ENCODE measurements at regions not wholly inside any gene's neighbourhood (a gene's known extent, or its start where the extent isn't known, plus 50 kb on each side); places are given as distances from the start of the nearest gene placed in this dataset.

DNA sequence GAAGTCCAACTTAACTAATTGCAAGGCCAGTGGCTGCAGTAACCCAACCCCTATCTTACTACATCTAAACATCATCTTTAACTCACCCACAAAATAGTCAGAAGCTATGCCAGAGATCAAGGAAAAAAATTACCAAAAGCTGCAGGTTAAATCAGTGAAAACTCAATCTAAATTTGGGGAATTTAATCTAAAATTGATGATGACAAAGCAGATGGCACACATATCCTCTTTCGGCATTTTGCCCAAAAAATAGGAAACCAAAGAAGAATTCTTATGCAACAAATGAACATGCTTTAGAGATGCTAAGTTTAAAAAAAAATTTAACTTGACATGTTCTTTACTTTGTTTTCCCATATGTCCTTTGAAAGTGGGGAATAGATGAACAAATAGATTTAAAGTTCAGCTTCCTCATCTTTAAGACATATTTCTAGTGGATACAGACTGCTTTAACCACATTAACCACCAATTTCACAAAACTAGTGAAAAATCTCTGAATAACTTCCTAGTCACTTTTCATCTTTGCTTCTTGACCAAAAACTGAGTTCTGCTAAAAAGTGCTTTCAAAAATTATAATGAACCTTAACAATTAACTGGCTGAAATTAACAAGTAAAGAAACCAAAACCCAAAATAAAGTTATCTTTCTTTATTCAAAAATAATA lies 74.3 kb upstream of the CCDC150 start:
- Histone ChIP-seq H2AFZ (ENCODE audit: low read depth, low read length, poor library complexity, severe bottlenecking) (no peak overlapping the region), H3K79me2 (ENCODE audit: insufficient read depth, low read length) (no peaks in the 10 kb centered on the region), H3K36me3 (ENCODE audit: control insufficient read depth in 1 of 2, insufficient read depth in 2 of 2, low read length in 2 of 2) (no peaks in the 10 kb centered on the region), H3K9ac (ENCODE audit: low read length) (no peak overlapping the region), H3K4me1 (ENCODE audit: control insufficient read depth in 1 of 2, insufficient read depth in 2 of 2, low read length in 2 of 2) (no peaks in the 10 kb centered on the region), H3K4me3 (replicated peaks in 1 of 2; ENCODE audit: low read depth in 1 of 2, low read length in 2 of 2) (no peak overlapping the region), H3K4me2 (ENCODE audit: low read length) (no peak overlapping the region), H3K9me2 (ENCODE audit: insufficient read depth) (no peaks in the 10 kb centered on the region), H3K27ac (ENCODE audit: low read depth, low read length) (no peak overlapping the region), H3K27me3 (ENCODE audit: insufficient read depth, low read length) (no peaks in the 10 kb centered on the region), H4K20me1 (ENCODE audit: insufficient read depth) (no peaks in the 10 kb centered on the region), H3K9me3 (ENCODE audit: control insufficient read depth in 1 of 2, insufficient read depth in 1 of 2, low read depth in 1 of 2, low read length in 2 of 2) (no peaks in the 10 kb centered on the region)
- no peak for ATAC-seq
- TF ChIP-seq, protein P1, sequence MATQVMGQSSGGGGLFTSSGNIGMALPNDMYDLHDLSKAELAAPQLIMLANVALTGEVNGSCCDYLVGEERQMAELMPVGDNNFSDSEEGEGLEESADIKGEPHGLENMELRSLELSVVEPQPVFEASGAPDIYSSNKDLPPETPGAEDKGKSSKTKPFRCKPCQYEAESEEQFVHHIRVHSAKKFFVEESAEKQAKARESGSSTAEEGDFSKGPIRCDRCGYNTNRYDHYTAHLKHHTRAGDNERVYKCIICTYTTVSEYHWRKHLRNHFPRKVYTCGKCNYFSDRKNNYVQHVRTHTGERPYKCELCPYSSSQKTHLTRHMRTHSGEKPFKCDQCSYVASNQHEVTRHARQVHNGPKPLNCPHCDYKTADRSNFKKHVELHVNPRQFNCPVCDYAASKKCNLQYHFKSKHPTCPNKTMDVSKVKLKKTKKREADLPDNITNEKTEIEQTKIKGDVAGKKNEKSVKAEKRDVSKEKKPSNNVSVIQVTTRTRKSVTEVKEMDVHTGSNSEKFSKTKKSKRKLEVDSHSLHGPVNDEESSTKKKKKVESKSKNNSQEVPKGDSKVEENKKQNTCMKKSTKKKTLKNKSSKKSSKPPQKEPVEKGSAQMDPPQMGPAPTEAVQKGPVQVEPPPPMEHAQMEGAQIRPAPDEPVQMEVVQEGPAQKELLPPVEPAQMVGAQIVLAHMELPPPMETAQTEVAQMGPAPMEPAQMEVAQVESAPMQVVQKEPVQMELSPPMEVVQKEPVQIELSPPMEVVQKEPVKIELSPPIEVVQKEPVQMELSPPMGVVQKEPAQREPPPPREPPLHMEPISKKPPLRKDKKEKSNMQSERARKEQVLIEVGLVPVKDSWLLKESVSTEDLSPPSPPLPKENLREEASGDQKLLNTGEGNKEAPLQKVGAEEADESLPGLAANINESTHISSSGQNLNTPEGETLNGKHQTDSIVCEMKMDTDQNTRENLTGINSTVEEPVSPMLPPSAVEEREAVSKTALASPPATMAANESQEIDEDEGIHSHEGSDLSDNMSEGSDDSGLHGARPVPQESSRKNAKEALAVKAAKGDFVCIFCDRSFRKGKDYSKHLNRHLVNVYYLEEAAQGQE (IDR thresholded peaks at IDR 0.05; ENCODE audit: low read depth), result no peak
- no peak for TF ChIP-seq RAD21 (IDR thresholded peaks at IDR 0.05; ENCODE audit: low read depth)
- TF ChIP-seq FOSL1 (IDR thresholded peaks at IDR 0.05; ENCODE audit: low read depth), result no peak
- TF ChIP-seq, protein P2, sequence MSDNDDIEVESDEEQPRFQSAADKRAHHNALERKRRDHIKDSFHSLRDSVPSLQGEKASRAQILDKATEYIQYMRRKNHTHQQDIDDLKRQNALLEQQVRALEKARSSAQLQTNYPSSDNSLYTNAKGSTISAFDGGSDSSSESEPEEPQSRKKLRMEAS (IDR thresholded peaks at IDR 0.05), result no peak
- TF ChIP-seq ELF1 (IDR thresholded peaks at IDR 0.05; ENCODE audit: borderline replicate concordance, low read depth), result no peak
- TF ChIP-seq, protein P3, sequence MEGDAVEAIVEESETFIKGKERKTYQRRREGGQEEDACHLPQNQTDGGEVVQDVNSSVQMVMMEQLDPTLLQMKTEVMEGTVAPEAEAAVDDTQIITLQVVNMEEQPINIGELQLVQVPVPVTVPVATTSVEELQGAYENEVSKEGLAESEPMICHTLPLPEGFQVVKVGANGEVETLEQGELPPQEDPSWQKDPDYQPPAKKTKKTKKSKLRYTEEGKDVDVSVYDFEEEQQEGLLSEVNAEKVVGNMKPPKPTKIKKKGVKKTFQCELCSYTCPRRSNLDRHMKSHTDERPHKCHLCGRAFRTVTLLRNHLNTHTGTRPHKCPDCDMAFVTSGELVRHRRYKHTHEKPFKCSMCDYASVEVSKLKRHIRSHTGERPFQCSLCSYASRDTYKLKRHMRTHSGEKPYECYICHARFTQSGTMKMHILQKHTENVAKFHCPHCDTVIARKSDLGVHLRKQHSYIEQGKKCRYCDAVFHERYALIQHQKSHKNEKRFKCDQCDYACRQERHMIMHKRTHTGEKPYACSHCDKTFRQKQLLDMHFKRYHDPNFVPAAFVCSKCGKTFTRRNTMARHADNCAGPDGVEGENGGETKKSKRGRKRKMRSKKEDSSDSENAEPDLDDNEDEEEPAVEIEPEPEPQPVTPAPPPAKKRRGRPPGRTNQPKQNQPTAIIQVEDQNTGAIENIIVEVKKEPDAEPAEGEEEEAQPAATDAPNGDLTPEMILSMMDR (IDR thresholded peaks at IDR 0.05 in 2 of 3, conservative IDR thresholded peaks at IDR 0.05 in 1 of 3; ENCODE audit: borderline replicate concordance in 1 of 3, insufficient read depth in 1 of 3, low read depth in 2 of 3, low read length in 2 of 3), result no peak
- TF ChIP-seq CEBPB (IDR thresholded peaks at IDR 0.05; ENCODE audit: low read depth), result no peak
- TF ChIP-seq SIN3A (IDR thresholded peaks at IDR 0.05; ENCODE audit: low read depth), result no peak
- TF ChIP-seq YY1 (IDR thresholded peaks at IDR 0.05; ENCODE audit: extremely low read depth, insufficient replicate concordance, low read depth, low read length), result no peak
- CTCF ChIA-PET, result no interaction called here
- POLR2A ChIA-PET, result no interaction called here
- BruUV-seq (replicated peaks), result no TSS peak
- RAD21 ChIA-PET (ENCODE audit: low non-redundant PET in 1 of 2, low total read pairs in 2 of 2, uncharacterized antibody in 2 of 2, unreplicated experiment in 2 of 2), result no interaction called here
- no peak for DNase-seq (ENCODE audit: low read depth, low spot score)
- intact Hi-C loops (cut with micrococcal nuclease), result no loop called here

Data from HCT116 (cell line).